MM.1S (cell line): ENCODE measurements at regions not wholly inside any gene's neighbourhood (a gene's known extent, or its start where the extent isn't known, plus 50 kb on each side); places are given as distances from the start of the nearest gene placed in this dataset.

Source experiments
- DNase-seq: peaks from one replicate; pipeline ENCODE4 v3.0.0-alpha.2; 2015
- H2AFZ ChIP-seq: fragments of 300-600 bp; sonication (generic); 2 replicates; pipeline ENCODE4 v1.6.0; 2016; ENCODE audit warnings: antibody characterized with exemption, low read length
- H3F3A ChIP-seq: fragments of 300-600 bp; sonication (generic); 2 replicates; pipeline ENCODE4 v1.6.1; 2016; ENCODE audit warnings: mild to moderate bottlenecking, antibody characterized with exemption, low read length, moderate library complexity, mixed read lengths; ENCODE audit not compliant: insufficient read depth
- H3K27ac ChIP-seq: fragments of 300-600 bp; sonication (generic); 2 replicates; pipeline ENCODE4 v1.5.1; 2016; ENCODE audit warnings: mild to moderate bottlenecking, low read length
- H3K27me3 ChIP-seq: fragments of 300-600 bp; sonication (generic); replicated peaks from 2 replicates; pipeline ENCODE4 v1.6.0; 2016; ENCODE audit warnings: low read length; ENCODE audit not compliant: insufficient read depth
- H3K36me3 ChIP-seq: fragments of 300-600 bp; sonication (generic); replicated peaks from 2 replicates; pipeline ENCODE4 v1.6.1; 2016; ENCODE audit warnings: mild to moderate bottlenecking, low read length, mixed read lengths; ENCODE audit not compliant: insufficient read depth
- H3K4me1 ChIP-seq: fragments of 300-600 bp; sonication (generic); 2 replicates; pipeline ENCODE4 v1.6.1; 2016; ENCODE audit warnings: low read length, mixed read lengths
- H3K4me2 ChIP-seq: fragments of 300-600 bp; sonication (generic); 2 replicates; pipeline ENCODE4 v1.6.0; 2016; ENCODE audit warnings: low read depth, low read length
- H3K4me3 ChIP-seq: fragments of 300-600 bp; sonication (generic); 2 replicates; pipeline ENCODE4 v1.5.1; 2016; ENCODE audit warnings: low read length, mixed read lengths
- H3K79me2 ChIP-seq: fragments of 300-600 bp; sonication (generic); 2 replicates; pipeline ENCODE4 v1.6.1; 2016; ENCODE audit warnings: mixed run types, low read length, mixed read lengths
- H3K9ac ChIP-seq: fragments of 300-600 bp; sonication (generic); 2 replicates; pipeline ENCODE4 v1.6.1; 2016; ENCODE audit warnings: low read length, mixed read lengths
- H3K9me2 ChIP-seq: fragments of 300-600 bp; sonication (generic); replicated peaks from 2 replicates; pipeline ENCODE4 v1.6.1; 2016; ENCODE audit warnings: mild to moderate bottlenecking, low read length, mixed read lengths; ENCODE audit not compliant: insufficient read depth
- H3K9me3 ChIP-seq: fragments of 300-600 bp; sonication (generic); replicated peaks from 2 replicates; pipeline ENCODE4 v1.6.1; 2016; ENCODE audit warnings: mild to moderate bottlenecking, low read length, mixed read lengths; ENCODE audit not compliant: insufficient read depth
- H4K20me1 ChIP-seq: fragments of 300-600 bp; sonication (generic); 2 replicates; pipeline ENCODE4 v1.6.1; 2016; ENCODE audit warnings: mild to moderate bottlenecking, low read length, moderate library complexity, mixed read lengths; ENCODE audit not compliant: insufficient read depth
- EZH2 ChIP-seq: fragments of 300-600 bp; sonication (generic); optimal IDR thresholded peaks from 2 replicates; pipeline ENCODE3; 2017; ENCODE audit warnings: low read depth, mild to moderate bottlenecking, antibody characterized with exemption, low read length, mixed read lengths
- EZH2phosphoT487 ChIP-seq: fragments of 300-600 bp; sonication (generic); IDR thresholded peaks from 2 replicates; pipeline ENCODE4 v1.6.1; 2018; ENCODE audit warnings: antibody characterized with exemption, low read length
- TF ChIP-seq, protein P1 (sequence below): fragments of 300-600 bp; sonication (generic); IDR thresholded peaks from 2 replicates; pipeline ENCODE4 v1.5.1; 2016; ENCODE audit warnings: antibody characterized with exemption, low read length, mixed read lengths

DNA sequence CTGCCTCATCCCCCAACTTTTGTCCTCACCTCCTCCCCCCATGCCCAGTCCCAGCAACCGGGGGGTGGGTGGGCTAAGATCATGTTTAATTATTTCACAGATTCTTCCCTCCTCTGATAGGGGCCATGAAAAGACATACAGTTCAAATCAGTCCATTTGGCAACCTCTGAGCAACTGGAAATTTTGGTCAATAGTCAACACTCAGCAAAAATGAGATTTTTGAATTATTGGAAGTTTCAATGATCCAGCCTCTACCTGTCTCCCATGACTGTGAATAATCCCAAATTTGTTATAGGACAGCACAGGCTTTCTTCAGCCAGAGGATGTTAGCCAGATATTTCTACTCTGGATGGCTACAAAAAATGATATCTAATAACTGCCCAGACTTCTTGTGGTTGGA is 549.9 kb downstream of the TNS1 start:
- H3F3A ChIP-seq, result no peaks in the 10 kb centered on the region
- H4K20me1 ChIP-seq, result no peaks in the 10 kb centered on the region
- no peak overlapping the region for H3K4me3 ChIP-seq
- H3K79me2 ChIP-seq, result no peaks in the 10 kb centered on the region
- no peak overlapping the region for H3K9ac ChIP-seq
- no peaks in the 10 kb centered on the region for H3K36me3 ChIP-seq
- no peaks in the 10 kb centered on the region for H3K27me3 ChIP-seq
- no peaks in the 10 kb centered on the region for H3K4me1 ChIP-seq
- H3K9me2 ChIP-seq, result no peaks in the 10 kb centered on the region
- no peak overlapping the region for H3K27ac ChIP-seq
- TF ChIP-seq EZH2phosphoT487, result no peak
- TF ChIP-seq EZH2, result no peak
- TF ChIP-seq, protein P1, sequence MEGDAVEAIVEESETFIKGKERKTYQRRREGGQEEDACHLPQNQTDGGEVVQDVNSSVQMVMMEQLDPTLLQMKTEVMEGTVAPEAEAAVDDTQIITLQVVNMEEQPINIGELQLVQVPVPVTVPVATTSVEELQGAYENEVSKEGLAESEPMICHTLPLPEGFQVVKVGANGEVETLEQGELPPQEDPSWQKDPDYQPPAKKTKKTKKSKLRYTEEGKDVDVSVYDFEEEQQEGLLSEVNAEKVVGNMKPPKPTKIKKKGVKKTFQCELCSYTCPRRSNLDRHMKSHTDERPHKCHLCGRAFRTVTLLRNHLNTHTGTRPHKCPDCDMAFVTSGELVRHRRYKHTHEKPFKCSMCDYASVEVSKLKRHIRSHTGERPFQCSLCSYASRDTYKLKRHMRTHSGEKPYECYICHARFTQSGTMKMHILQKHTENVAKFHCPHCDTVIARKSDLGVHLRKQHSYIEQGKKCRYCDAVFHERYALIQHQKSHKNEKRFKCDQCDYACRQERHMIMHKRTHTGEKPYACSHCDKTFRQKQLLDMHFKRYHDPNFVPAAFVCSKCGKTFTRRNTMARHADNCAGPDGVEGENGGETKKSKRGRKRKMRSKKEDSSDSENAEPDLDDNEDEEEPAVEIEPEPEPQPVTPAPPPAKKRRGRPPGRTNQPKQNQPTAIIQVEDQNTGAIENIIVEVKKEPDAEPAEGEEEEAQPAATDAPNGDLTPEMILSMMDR, result no peak
- H2AFZ ChIP-seq, result no peak overlapping the region
- H3K9me3 ChIP-seq, result no peaks in the 10 kb centered on the region
- H3K4me2 ChIP-seq, result no peak overlapping the region
- no peak for DNase-seq

- Histone ChIP-seq H4K20me1 (no peaks in the 10 kb centered on the region), H3K79me2 (no peaks in the 10 kb centered on the region), H3K4me2 (no peak overlapping the region), H3K36me3 (no peaks in the 10 kb centered on the region), H3K27ac (no peak overlapping the region), H3K4me3 (no peak overlapping the region), H3F3A (no peaks in the 10 kb centered on the region), H3K9me3 (no peaks in the 10 kb centered on the region), H3K4me1 (no peaks in the 10 kb centered on the region), H3K9ac (no peak overlapping the region), H3K9me2 (no peaks in the 10 kb centered on the region), H3K27me3 (no peaks in the 10 kb centered on the region), H2AFZ (no peak overlapping the region)
- no peak for DNase-seq
- TF ChIP-seq, protein P1, result no peak
- TF ChIP-seq EZH2phosphoT487 (no peak), EZH2 (no peak)
Observed at GRCh38 chr2:217451666-217452065, 551.1 kb downstream of the TNS1 start.

- Histone ChIP-seq H3K27me3 (peaks cover 7% of the 10 kb centered on the region; the same call in 1 of the 2 replicates), H3K4me2 (no peak overlapping the region), H3K4me1 (no peaks in the 10 kb centered on the region), H3K9me2 (no peaks in the 10 kb centered on the region), H3K36me3 (no peaks in the 10 kb centered on the region), H3K4me3 (no peak overlapping the region), H3K9ac (no peak overlapping the region), H3F3A (no peaks in the 10 kb centered on the region), H2AFZ (no peak overlapping the region), H3K79me2 (no peaks in the 10 kb centered on the region), H3K27ac (no peak overlapping the region), H4K20me1 (no peaks in the 10 kb centered on the region), H3K9me3 (no peaks in the 10 kb centered on the region)
- no peak for DNase-seq
- TF ChIP-seq, protein P1, result no peak
- TF ChIP-seq EZH2phosphoT487 (no peak), EZH2 (no peak)
Observed at GRCh38 chr2:217449444-217449843, 553.4 kb downstream of the TNS1 start.
